ENCODE measurements at regions not wholly inside any gene's neighbourhood (a gene's known extent, or its start where the extent isn't known, plus 50 kb on each side); places are given as distances from the start of the nearest gene placed in this dataset.
"Not testable (repeated sequence)": the region's sequence is repeated elsewhere in the genome, so short reads cannot be mapped to it uniquely, and the experiment has no call there.

GRCh38 chr4:78691971-78692821 lies 84.0 kb upstream of the BMP2K start:
- DNase-seq (ENCODE audit: low spot score), result peak; percentile 64

- DNase-seq (ENCODE audit: low spot score), result peak; percentile 72
Observed at GRCh38 chr4:78692822-78693170, 83.4 kb upstream of the BMP2K start.

- no peak for DNase-seq (ENCODE audit: low spot score)
Observed at GRCh38 chr4:78693777-78694456, 82.2 kb upstream of the BMP2K start.

- no peak for DNase-seq (ENCODE audit: low spot score)
Observed at GRCh38 chr4:78694457-78694787, 81.7 kb upstream of the BMP2K start.

- DNase-seq (ENCODE audit: low spot score), result no peak
Observed at GRCh38 chr4:78695910-78696309, 80.2 kb upstream of the BMP2K start.

GRCh38 chr4:78703079-78703478 lies 73.1 kb upstream of the BMP2K start:
- DNase-seq (ENCODE audit: low spot score), result no peak

- DNase-seq (ENCODE audit: low spot score), result peak; percentile 23
Observed at GRCh38 chr4:78704317-78704716, 71.8 kb upstream of the BMP2K start.

- DNase-seq (ENCODE audit: low spot score), result peak; percentile 66
Observed at GRCh38 chr4:78704981-78705683, 71.0 kb upstream of the BMP2K start.

- DNase-seq (ENCODE audit: low spot score), result no peak
Observed at GRCh38 chr4:78706302-78706701, 69.8 kb upstream of the BMP2K start.

- DNase-seq (ENCODE audit: low spot score), result peak; percentile 84
Observed at GRCh38 chr4:78707268-78707667, 68.9 kb upstream of the BMP2K start.

GRCh38 chr4:78707793-78708192 lies 68.4 kb upstream of the BMP2K start:
- DNase-seq (ENCODE audit: low spot score), result no peak

GRCh38 chr4:78710536-78710935 lies 65.6 kb upstream of the BMP2K start:
- no peak for DNase-seq (ENCODE audit: low spot score)

- DNase-seq (ENCODE audit: low spot score), result no peak
Observed at GRCh38 chr4:78711676-78712075, 64.5 kb upstream of the BMP2K start.

- DNase-seq (ENCODE audit: low spot score), result not testable (repeated sequence)
Observed at GRCh38 chr4:78714598-78714997, 61.6 kb upstream of the BMP2K start.

GRCh38 chr4:78715372-78715771 lies 60.8 kb upstream of the BMP2K start:
- not testable (repeated sequence) for DNase-seq (ENCODE audit: low spot score)

GRCh38 chr4:78717712-78718111 lies 58.4 kb upstream of the BMP2K start:
- not testable (repeated sequence) for DNase-seq (ENCODE audit: low spot score)

- no peak for DNase-seq (ENCODE audit: low spot score)
Observed at GRCh38 chr4:78720204-78720603, 55.9 kb upstream of the BMP2K start.

- peak; percentile 53 for DNase-seq (ENCODE audit: low spot score)
Observed at GRCh38 chr4:78720994-78721677, 55.0 kb upstream of the BMP2K start.

- no peak for DNase-seq (ENCODE audit: low spot score)
Observed at GRCh38 chr4:78721747-78722146, 54.4 kb upstream of the BMP2K start.

GRCh38 chr4:78722320-78722719 lies 53.8 kb upstream of the BMP2K start:
- DNase-seq (ENCODE audit: low spot score), result peak; percentile 9

GRCh38 chr4:78722878-78723277 lies 53.3 kb upstream of the BMP2K start:
- no peak for DNase-seq (ENCODE audit: low spot score)

All from pons (tissue), 1 donor.